Stimulated activated naive CD8-positive, alpha-beta T cell treated with anti-CD3 and anti-CD28 coated beads, Interleukin-15, Interleukin-2, amounts not matched to agents 100 ng/mL and 50 ng/mL, for 24 hours (primary cell): ENCODE measurements at regions not wholly inside any gene's neighbourhood (a gene's known extent, or its start where the extent isn't known, plus 50 kb on each side); places are given as distances from the start of the nearest gene placed in this dataset.

Experiments
- H3K27ac Mint-ChIP-seq: one replicate; pipeline ENCODE4 v1.8.0; 2021; ENCODE audit warnings: mild to moderate bottlenecking, mixed read lengths
- H3K27me3 Mint-ChIP-seq: one replicate; pipeline ENCODE4 v1.8.0; 2021; ENCODE audit warnings: mixed read lengths
- H3K36me3 Mint-ChIP-seq: one replicate; pipeline ENCODE4 v1.8.0; 2021; ENCODE audit warnings: low read depth, mixed read lengths
- H3K4me1 Mint-ChIP-seq: one replicate; pipeline ENCODE4 v1.8.0; 2021; ENCODE audit warnings: low read depth, mixed read lengths
- H3K4me3 Mint-ChIP-seq: one replicate; pipeline ENCODE4 v1.8.0; 2021; ENCODE audit warnings: mild to moderate bottlenecking, mixed read lengths
- H3K9me3 Mint-ChIP-seq: one replicate; pipeline ENCODE4 v1.8.0; 2021; ENCODE audit warnings: mixed read lengths

GRCh38 chr3:67318162-67318561 lies 320.1 kb downstream of the KBTBD8 start:
- H3K9me3 Mint-ChIP-seq = peaks cover 12% of the 10 kb centered on the region
- H3K4me1 Mint-ChIP-seq = no peaks in the 10 kb centered on the region
- peaks cover 9% of the 10 kb centered on the region for H3K27me3 Mint-ChIP-seq
- H3K27ac Mint-ChIP-seq = no peak overlapping the region
- no peaks in the 10 kb centered on the region for H3K36me3 Mint-ChIP-seq
- H3K4me3 Mint-ChIP-seq = no peak overlapping the region

GRCh38 chr3:67324554-67324953 lies 326.4 kb downstream of the KBTBD8 start:
- Mint-ChIP-seq H3K4me3 (no peak overlapping the region), H3K36me3 (no peaks in the 10 kb centered on the region), H3K4me1 (peaks cover 11% of the 10 kb centered on the region), H3K9me3 (peaks cover 21% of the 10 kb centered on the region), H3K27ac (no peak overlapping the region), H3K27me3 (peaks cover 3% of the 10 kb centered on the region)
